Cerebellar nuclear complex (tissue), 1 donor: ENCODE measurements at regions not wholly inside any gene's neighbourhood (a gene's known extent, or its start where the extent isn't known, plus 50 kb on each side); places are given as distances from the start of the nearest gene placed in this dataset.

ENCODE experiments used
- DNase-seq, 2 experiments: peaks; one replicate each; lab custom pipeline; 2025; lab: John Stamatoyannopoulos, UW

- no peak for DNase-seq
Measured at GRCh38 chr1:95427525-95427924, 193.5 kb downstream of the RWDD3 start.

GRCh38 chr1:95431235-95431634, 197.2 kb downstream of the RWDD3 start:
- no peak for DNase-seq

- DNase-seq = no peak
Measured at GRCh38 chr1:95435611-95436010, 201.6 kb downstream of the RWDD3 start.

GRCh38 chr1:95437011-95437410, 203.0 kb downstream of the RWDD3 start:
- DNase-seq = no peak

- DNase-seq = no peak
Measured at GRCh38 chr1:95437781-95438180, 203.8 kb downstream of the RWDD3 start.

GRCh38 chr1:95438218-95438948, 204.4 kb downstream of the RWDD3 start:
- DNase-seq = no peak

GRCh38 chr1:95440511-95440910, 206.5 kb downstream of the RWDD3 start:
- no peak for DNase-seq

GRCh38 chr1:95449516-95449915, 215.5 kb downstream of the RWDD3 start:
- DNase-seq = no peak

GRCh38 chr1:95451054-95451453, 217.0 kb downstream of the RWDD3 start:
- no peak for DNase-seq

GRCh38 chr1:95451904-95452303, 217.9 kb downstream of the RWDD3 start:
- no peak for DNase-seq

GRCh38 chr1:95453053-95453452, 219.0 kb downstream of the RWDD3 start:
- no peak for DNase-seq

GRCh38 chr1:95467036-95467435, 233.0 kb downstream of the RWDD3 start:
- no peak for DNase-seq

GRCh38 chr1:95475686-95476457, 241.9 kb downstream of the RWDD3 start:
- no peak for DNase-seq

GRCh38 chr1:95496307-95496706, 262.3 kb downstream of the RWDD3 start:
- no peak for DNase-seq

GRCh38 chr1:95496773-95497172, 262.8 kb downstream of the RWDD3 start:
- DNase-seq = no peak

- DNase-seq = no peak
Measured at GRCh38 chr1:95497566-95497965, 263.6 kb downstream of the RWDD3 start.

GRCh38 chr1:95503278-95504030, 269.4 kb downstream of the RWDD3 start:
- no peak for DNase-seq

GRCh38 chr1:95504321-95504720, 270.3 kb downstream of the RWDD3 start:
- no peak for DNase-seq

- no peak for DNase-seq
Measured at GRCh38 chr1:95506736-95507414, 272.9 kb downstream of the RWDD3 start.

GRCh38 chr1:95509989-95510388, 276.0 kb downstream of the RWDD3 start:
- DNase-seq = no peak

- DNase-seq = no peak
Measured at GRCh38 chr1:95512925-95513324, 278.9 kb downstream of the RWDD3 start.

GRCh38 chr1:95517506-95517905, 283.5 kb downstream of the RWDD3 start:
- no peak for DNase-seq
